ENCODE measurements at regions not wholly inside any gene's neighbourhood (a gene's known extent, or its start where the extent isn't known, plus 50 kb on each side); places are given as distances from the start of the nearest gene placed in this dataset.

- TF ChIP-seq CTCF (conservative IDR thresholded peaks at IDR 0.05; ENCODE audit: low read depth): no peak
- ChIA-PET CTCF (interaction anchor here (0.7 kb wide), 1 partner anchor 617 kb away, joined by 5 read pairs; no protein-coding TSS in a partner anchor), POLR2A (ENCODE audit: low non-redundant PET) (no interaction called here)
- peak; percentile 0 for DNase-seq (ENCODE audit: low spot score)
- H3K27ac ChIP-seq: no peak overlapping the region
Observed at GRCh38 chrX:57771689-57772088, 91.6 kb upstream of the NLRP2B start.

DNA sequence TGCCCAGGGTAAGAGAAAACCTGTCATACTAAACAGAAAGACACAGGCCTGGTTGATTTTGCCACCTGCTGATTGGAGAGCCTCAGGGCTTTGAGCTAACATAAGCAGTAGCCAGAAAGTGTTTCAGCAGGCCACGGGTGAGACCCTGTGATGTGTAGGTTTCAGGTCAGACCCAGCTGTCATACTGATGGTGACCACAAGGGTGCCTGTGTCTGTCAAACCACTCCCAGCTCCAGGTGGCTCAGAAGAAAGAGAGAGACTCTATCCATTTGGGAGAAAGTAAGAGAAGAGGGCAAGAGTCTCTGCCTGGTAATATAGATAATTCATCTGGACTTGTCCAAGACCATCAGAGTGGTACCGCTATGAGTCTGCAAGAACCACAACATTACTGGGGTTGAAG, 72.8 kb upstream of the NLRP2B start:
- H3K27ac ChIP-seq: no peak overlapping the region
- POLR2A ChIA-PET (ENCODE audit: low non-redundant PET): no interaction called here
- no peak for DNase-seq (ENCODE audit: low spot score)
- no peak for TF ChIP-seq CTCF (conservative IDR thresholded peaks at IDR 0.05; ENCODE audit: low read depth)
- CTCF ChIA-PET: no interaction called here

DNA sequence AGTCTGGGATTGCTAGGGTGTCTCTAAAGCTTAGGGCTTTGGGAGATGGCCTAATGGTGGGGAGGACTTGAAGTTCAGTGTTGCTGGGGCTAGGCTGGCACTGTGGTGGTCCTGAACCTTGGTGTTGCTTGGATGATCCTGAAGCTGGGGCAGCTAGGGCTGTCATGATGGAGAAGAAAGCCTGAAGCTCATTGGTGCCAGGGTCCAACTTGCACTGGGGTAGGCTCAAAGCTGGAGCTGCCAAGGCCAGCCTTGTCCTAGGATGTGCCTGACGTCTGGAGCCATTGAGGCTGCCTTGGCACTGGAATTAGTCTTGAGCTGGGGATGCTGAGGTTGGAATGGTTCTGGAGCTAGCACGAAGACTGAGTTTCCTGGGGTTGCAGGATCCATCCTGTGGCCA, 61.0 kb upstream of the NLRP2B start:
- ChIA-PET POLR2A (ENCODE audit: low non-redundant PET) (no interaction called here), CTCF (no interaction called here)
- TF ChIP-seq CTCF (conservative IDR thresholded peaks at IDR 0.05; ENCODE audit: low read depth): no peak
- no peak overlapping the region for H3K27ac ChIP-seq
- no peak for DNase-seq (ENCODE audit: low spot score)

DNA sequence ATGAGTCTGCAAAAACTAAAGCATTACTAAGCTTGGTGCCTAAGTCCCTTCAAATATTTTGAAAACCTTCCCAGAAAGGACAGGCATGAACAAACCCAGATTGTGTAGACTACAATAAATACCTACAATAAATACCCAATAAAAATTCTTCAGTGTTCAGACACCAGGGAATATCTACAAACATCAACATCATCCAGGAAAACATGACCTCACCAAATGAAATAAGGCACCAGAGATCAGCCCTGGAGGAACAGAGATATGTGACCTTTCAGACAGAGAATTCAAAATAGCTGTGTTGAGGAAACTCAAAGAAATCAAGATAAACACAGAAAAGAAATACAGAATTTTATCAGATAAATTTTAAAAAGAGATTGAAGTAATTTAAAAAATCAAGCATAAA, 57.8 kb upstream of the NLRP2B start:
- ChIA-PET CTCF (no interaction called here), POLR2A (ENCODE audit: low non-redundant PET) (no interaction called here)
- DNase-seq (ENCODE audit: low spot score): no peak
- no peak overlapping the region for H3K27ac ChIP-seq
- no peak for TF ChIP-seq CTCF (conservative IDR thresholded peaks at IDR 0.05; ENCODE audit: low read depth)
